Myocyte (in vitro differentiated cells): ENCODE measurements at regions not wholly inside any gene's neighbourhood (a gene's known extent, or its start where the extent isn't known, plus 50 kb on each side); places are given as distances from the start of the nearest gene placed in this dataset.
"Not testable (repeated sequence)": the region's sequence is repeated elsewhere in the genome, so short reads cannot be mapped to it uniquely, and the experiment has no call there.

Source experiments
- DNase-seq: peaks from one replicate; pipeline ENCODE4 v3.0.0-alpha.2; 2012; ENCODE audit warnings: low read depth

GRCh38 chr5:38678076-38678475 lies 121.6 kb upstream of the LIFR start:
- DNase-seq = no peak

- not testable (repeated sequence) for DNase-seq
Measured at GRCh38 chr5:38678697-38679096, 122.3 kb upstream of the LIFR start.

GRCh38 chr5:38680094-38680825 lies 123.8 kb upstream of the LIFR start:
- no peak for DNase-seq

GRCh38 chr5:38681029-38681706 lies 124.7 kb upstream of the LIFR start:
- no peak for DNase-seq

GRCh38 chr5:38681966-38682365 lies 125.5 kb upstream of the LIFR start:
- DNase-seq = no peak

GRCh38 chr5:38686658-38687057 lies 130.2 kb upstream of the LIFR start:
- DNase-seq = no peak

- DNase-seq = no peak
Measured at GRCh38 chr5:38692346-38692745, 135.9 kb upstream of the LIFR start.

GRCh38 chr5:38692781-38693527 lies 136.5 kb upstream of the LIFR start:
- DNase-seq = no peak

GRCh38 chr5:38695021-38695958 lies 138.8 kb upstream of the LIFR start:
- DNase-seq = no peak

- DNase-seq = no peak
Measured at GRCh38 chr5:38697013-38697412, 140.6 kb upstream of the LIFR start.

- not testable (repeated sequence) for DNase-seq
Measured at GRCh38 chr5:38705529-38705928, 140.3 kb upstream of the OSMR start.

- DNase-seq = no peak
Measured at GRCh38 chr5:38706376-38706775, 139.4 kb upstream of the OSMR start.

GRCh38 chr5:38707352-38708210 lies 138.2 kb upstream of the OSMR start:
- DNase-seq = no peak

- DNase-seq = no peak
Measured at GRCh38 chr5:38709678-38710306, 136.0 kb upstream of the OSMR start.

- no peak for DNase-seq
Measured at GRCh38 chr5:38710627-38711026, 135.2 kb upstream of the OSMR start.

- DNase-seq = peak; percentile 62
Measured at GRCh38 chr5:38712391-38712790, 133.4 kb upstream of the OSMR start.

- DNase-seq = no peak
Measured at GRCh38 chr5:38714240-38714639, 131.6 kb upstream of the OSMR start.

- DNase-seq = no peak
Measured at GRCh38 chr5:38714703-38715355, 131.0 kb upstream of the OSMR start.

- DNase-seq = peak; percentile 87
Measured at GRCh38 chr5:38715696-38716095, 130.1 kb upstream of the OSMR start.
